A673 (cell line): ENCODE measurements at regions not wholly inside any gene's neighbourhood (a gene's known extent, or its start where the extent isn't known, plus 50 kb on each side); places are given as distances from the start of the nearest gene placed in this dataset.

Source experiments
- BruUV-seq: library from RNA; stranded (reverse); fragments of 400-500 nt; replicated peaks from 2 replicates; lab custom pipeline; 2021; lab: Mats Ljungman, UMichigan
- CTCF ChIA-PET: fragments of 300-600 bp; sonication (Branson Sonifier 250); formaldehyde crosslinking; loops from one replicate; lab custom pipeline; 2022; ENCODE audit warnings: antibody characterized with exemption; lab: Charles Lee
- POLR2A ChIA-PET: fragments of 300-600 bp; sonication (Branson Sonifier 250); formaldehyde crosslinking; loops from one replicate; lab custom pipeline; 2022; ENCODE audit warnings: antibody characterized with exemption; ENCODE audit not compliant: low non-redundant PET; lab: Charles Lee
- DNase-seq: peaks from one replicate; pipeline ENCODE4 v3.0.0-alpha.2; 2015; ENCODE audit warnings: low spot score
- H3K27ac ChIP-seq: fragments of 200-600 bp; sonication (generic); 2 replicates; pipeline ENCODE4 v1.5.1; 2016; ENCODE audit warnings: mixed run types, low read depth, mild to moderate bottlenecking, mixed read lengths, antibody characterized with exemption, low read length; ENCODE audit not compliant: poor library complexity, severe bottlenecking
- H3K27me3 ChIP-seq: fragments of 200-600 bp; sonication (generic); replicated peaks from 2 replicates; pipeline ENCODE4 v1.6.1; 2017; ENCODE audit warnings: mixed run types, low read depth, mild to moderate bottlenecking, mixed read lengths, antibody characterized with exemption, low read length; ENCODE audit not compliant: insufficient read depth, poor library complexity
- H3K36me3 ChIP-seq: fragments of 200-600 bp; sonication (generic); 2 replicates; pipeline ENCODE4 v1.6.1; 2016; ENCODE audit warnings: mixed run types, mild to moderate bottlenecking, mixed read lengths, antibody characterized with exemption, low read length; ENCODE audit not compliant: insufficient read depth, poor library complexity, severe bottlenecking
- H3K4me1 ChIP-seq: fragments of 200-600 bp; sonication (generic); 2 replicates; pipeline ENCODE4 v1.6.1; 2017; ENCODE audit warnings: mixed run types, mild to moderate bottlenecking, mixed read lengths, antibody characterized with exemption, low read length; ENCODE audit not compliant: insufficient read depth, poor library complexity, severe bottlenecking
- H3K4me3 ChIP-seq: fragments of 200-600 bp; sonication (generic); 2 replicates; pipeline ENCODE4 v1.5.1; 2016; ENCODE audit warnings: low read depth, mixed run types, mild to moderate bottlenecking, mixed read lengths, low read length; ENCODE audit not compliant: poor library complexity, severe bottlenecking
- H3K9me3 ChIP-seq: fragments of 200-600 bp; sonication (generic); 2 replicates; pipeline ENCODE4 v1.6.1; 2016; ENCODE audit warnings: mixed run types, low read depth, mild to moderate bottlenecking, mixed read lengths, antibody characterized with exemption, low read length; ENCODE audit not compliant: poor library complexity, severe bottlenecking
- EZH2 ChIP-seq: fragments of 200-600 bp; sonication (generic); IDR thresholded peaks from 2 replicates; pipeline ENCODE4 v1.6.1; 2017; ENCODE audit warnings: borderline replicate concordance, low read depth, mild to moderate bottlenecking, mixed read lengths, antibody characterized with exemption, low read length; ENCODE audit not compliant: poor library complexity, severe bottlenecking
- intact Hi-C: fragments of 100-400 bp; cut with micrococcal nuclease; formaldehyde crosslinking; loops from one replicate; pipeline ENCODE4 v1.10.0; 2022; ENCODE audit not compliant: unreplicated experiment
- TF ChIP-seq, protein P1 (sequence below): fragments of 300-800, 200-600 bp; sonication (generic); conservative IDR thresholded peaks from 2 replicates; pipeline ENCODE4 v1.5.1; 2017; ENCODE audit warnings: low read depth, mild to moderate bottlenecking, antibody characterized with exemption, low read length, moderate library complexity, mixed read lengths

DNA sequence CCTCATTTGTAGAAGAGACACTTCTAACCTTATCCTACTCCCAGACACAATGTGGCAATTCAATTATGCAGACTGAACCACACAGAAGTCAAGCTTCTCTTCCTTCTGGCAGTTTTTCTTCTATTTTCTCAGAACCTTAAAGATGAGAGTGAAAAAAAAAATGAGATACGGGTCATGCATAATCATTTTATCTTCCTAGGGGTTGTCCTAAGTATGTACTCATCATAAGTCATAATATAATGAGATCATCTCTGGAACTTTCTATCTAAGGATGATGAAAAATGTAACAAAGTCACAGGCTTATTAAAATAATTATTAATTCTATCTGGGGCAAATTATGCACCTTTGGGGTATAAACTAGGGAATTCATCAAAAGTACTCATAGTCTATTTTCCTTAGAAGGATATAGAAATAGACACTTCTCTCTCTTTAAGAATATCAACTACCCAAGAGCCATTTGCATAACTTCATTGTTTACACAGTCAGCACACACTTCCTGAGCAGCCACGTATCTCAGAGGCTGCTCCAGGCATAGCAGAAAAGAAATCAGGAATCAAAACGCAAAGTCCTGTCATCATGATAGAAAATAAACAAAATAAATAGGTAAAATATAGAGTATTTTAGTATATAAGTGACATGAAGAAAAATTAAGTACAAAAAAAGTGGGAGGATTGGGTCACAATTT, 345.9 kb upstream of the SPHKAP start:
- POLR2A ChIA-PET, result no interaction called here
- H3K4me3 ChIP-seq, result no peak overlapping the region
- H3K36me3 ChIP-seq, result no peaks in the 10 kb centered on the region
- no peaks in the 10 kb centered on the region for H3K4me1 ChIP-seq
- no peaks in the 10 kb centered on the region for H3K27me3 ChIP-seq
- peaks cover 7% of the 10 kb centered on the region for H3K9me3 ChIP-seq
- BruUV-seq, result no TSS peak
- DNase-seq, result no peak
- CTCF ChIA-PET, result no interaction called here
- H3K27ac ChIP-seq, result no peak overlapping the region
- TF ChIP-seq, protein P1, sequence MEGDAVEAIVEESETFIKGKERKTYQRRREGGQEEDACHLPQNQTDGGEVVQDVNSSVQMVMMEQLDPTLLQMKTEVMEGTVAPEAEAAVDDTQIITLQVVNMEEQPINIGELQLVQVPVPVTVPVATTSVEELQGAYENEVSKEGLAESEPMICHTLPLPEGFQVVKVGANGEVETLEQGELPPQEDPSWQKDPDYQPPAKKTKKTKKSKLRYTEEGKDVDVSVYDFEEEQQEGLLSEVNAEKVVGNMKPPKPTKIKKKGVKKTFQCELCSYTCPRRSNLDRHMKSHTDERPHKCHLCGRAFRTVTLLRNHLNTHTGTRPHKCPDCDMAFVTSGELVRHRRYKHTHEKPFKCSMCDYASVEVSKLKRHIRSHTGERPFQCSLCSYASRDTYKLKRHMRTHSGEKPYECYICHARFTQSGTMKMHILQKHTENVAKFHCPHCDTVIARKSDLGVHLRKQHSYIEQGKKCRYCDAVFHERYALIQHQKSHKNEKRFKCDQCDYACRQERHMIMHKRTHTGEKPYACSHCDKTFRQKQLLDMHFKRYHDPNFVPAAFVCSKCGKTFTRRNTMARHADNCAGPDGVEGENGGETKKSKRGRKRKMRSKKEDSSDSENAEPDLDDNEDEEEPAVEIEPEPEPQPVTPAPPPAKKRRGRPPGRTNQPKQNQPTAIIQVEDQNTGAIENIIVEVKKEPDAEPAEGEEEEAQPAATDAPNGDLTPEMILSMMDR, result no peak
- TF ChIP-seq EZH2, result no peak
- intact Hi-C loops, result no loop called here

- Histone ChIP-seq H3K36me3 (no peaks in the 10 kb centered on the region), H3K9me3 (peaks cover 7% of the 10 kb centered on the region), H3K4me3 (no peak overlapping the region), H3K4me1 (no peaks in the 10 kb centered on the region), H3K27me3 (no peaks in the 10 kb centered on the region), H3K27ac (no peak overlapping the region)
- DNase-seq, result no peak
- ChIA-PET POLR2A (no interaction called here), CTCF (no interaction called here)
- intact Hi-C loops, result no loop called here
- TF ChIP-seq, protein P1, result no peak
- no peak for TF ChIP-seq EZH2
- BruUV-seq, result no TSS peak
These were observed 345.2 kb upstream of the SPHKAP start for GRCh38 chr2:228526687-228527086.

DNA sequence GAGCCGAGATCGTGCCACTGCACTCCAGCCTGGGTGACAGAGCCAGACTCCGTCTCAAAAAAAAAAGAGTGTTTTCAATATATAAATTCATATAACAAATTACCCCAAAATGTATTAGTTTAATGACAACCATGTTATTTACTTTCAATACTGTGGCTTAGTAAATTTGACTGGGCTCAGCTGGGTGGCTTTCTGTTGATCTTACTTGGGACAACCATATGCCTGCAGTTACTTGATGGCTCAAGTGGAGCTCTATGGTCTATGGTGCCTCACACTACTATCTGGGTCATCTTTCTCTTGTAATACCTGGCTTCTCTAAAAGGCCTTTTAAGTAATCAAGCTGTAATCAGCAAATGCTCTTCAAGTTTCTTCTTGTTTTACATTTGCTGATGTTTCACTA, 341.5 kb upstream of the SPHKAP start:
- Histone ChIP-seq H3K4me1 (no peaks in the 10 kb centered on the region), H3K36me3 (no peaks in the 10 kb centered on the region), H3K4me3 (no peak overlapping the region), H3K9me3 (peaks cover 7% of the 10 kb centered on the region), H3K27ac (no peak overlapping the region), H3K27me3 (no peaks in the 10 kb centered on the region)
- BruUV-seq, result no TSS peak
- ChIA-PET POLR2A (no interaction called here), CTCF (no interaction called here)
- intact Hi-C loops, result no loop called here
- DNase-seq, result no peak
- no peak for TF ChIP-seq EZH2
- TF ChIP-seq, protein P1, result no peak
